Inferior parietal cortex (tissue), 1 donor: ENCODE measurements at regions not wholly inside any gene's neighbourhood (a gene's known extent, or its start where the extent isn't known, plus 50 kb on each side); places are given as distances from the start of the nearest gene placed in this dataset.

Source experiments
- DNase-seq: peaks from one replicate; pipeline ENCODE4 v3.0.0-alpha.2; 2016; ENCODE audit errors: extremely low spot score

DNA sequence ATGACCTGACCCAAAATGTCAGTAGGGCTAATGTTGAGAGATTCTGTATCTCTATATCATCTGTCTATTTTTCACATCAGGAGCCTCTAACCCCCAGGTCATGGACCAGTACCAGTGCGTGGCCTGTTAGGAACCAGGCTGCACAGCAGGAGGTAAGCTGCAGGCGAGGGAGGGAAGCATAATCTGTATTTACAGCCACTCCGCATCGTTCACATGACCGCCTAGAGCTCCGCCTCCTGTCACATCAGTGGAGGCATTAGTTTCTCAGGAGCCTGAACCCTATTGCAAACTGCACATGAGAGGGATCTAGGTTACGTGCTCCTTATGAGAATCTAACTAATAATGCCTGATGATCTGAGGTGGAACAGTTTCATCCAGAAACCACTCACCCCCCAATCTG lies 180.6 kb downstream of the RDH14 start:
- DNase-seq: no peak

GRCh38 chr2:18378020-18378653 lies 182.3 kb downstream of the RDH14 start:
- peak; percentile 73 for DNase-seq

- no peak for DNase-seq
Observed at GRCh38 chr2:18376936-18377335, 183.5 kb downstream of the RDH14 start.

GRCh38 chr2:18373664-18374063 lies 186.8 kb downstream of the RDH14 start:
- no peak for DNase-seq

DNA sequence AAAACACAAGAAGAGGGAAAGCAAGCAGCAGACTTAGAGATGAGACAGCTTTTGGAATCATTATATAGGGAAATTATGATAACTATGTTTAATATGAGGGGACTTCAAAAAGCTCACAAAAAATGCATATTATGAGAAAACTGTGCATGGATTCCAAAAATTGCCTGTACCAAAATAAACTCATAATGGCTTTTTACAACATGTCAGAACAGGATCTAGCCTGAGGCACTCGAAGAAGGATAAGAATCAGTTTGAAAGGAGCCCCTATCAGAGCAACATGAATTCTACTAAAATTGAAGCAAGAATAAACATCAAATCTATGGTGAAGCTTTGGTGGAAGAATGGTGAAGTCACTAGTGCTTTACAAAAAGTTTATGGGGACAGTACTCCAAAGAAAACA lies 187.4 kb downstream of the RDH14 start:
- no peak for DNase-seq

GRCh38 chr2:18372641-18373040 lies 187.8 kb downstream of the RDH14 start:
- DNase-seq: no peak

GRCh38 chr2:18369760-18370159 lies 190.7 kb downstream of the RDH14 start:
- DNase-seq: no peak

DNA sequence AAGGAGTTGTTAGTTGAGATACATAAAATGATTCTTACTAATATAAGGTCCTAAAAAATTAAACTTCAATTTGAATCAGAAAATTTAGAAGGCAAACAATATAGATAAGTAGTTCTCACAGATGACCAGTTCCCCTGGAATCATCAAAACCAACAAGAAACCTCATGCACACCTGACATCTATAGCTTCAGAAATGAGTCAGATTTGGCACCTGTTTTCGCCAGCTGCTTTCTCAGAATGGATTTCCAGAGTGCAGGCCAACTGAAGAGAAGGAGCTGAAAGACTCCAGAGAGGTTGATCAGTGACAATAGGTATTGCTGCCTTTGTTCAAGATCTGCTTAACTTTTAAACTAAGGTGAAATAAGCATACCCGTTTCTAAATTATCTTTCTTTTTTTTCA lies 192.4 kb downstream of the RDH14 start:
- no peak for DNase-seq

GRCh38 chr2:18365342-18365741 lies 195.1 kb downstream of the RDH14 start:
- no peak for DNase-seq

- no peak for DNase-seq
Observed at GRCh38 chr2:18363348-18363747, 197.1 kb downstream of the RDH14 start.

GRCh38 chr2:18362696-18363095 lies 197.8 kb downstream of the RDH14 start:
- no peak for DNase-seq

- no peak for DNase-seq
Observed at GRCh38 chr2:18357537-18357936, 202.9 kb downstream of the RDH14 start.

GRCh38 chr2:18356676-18357075 lies 203.8 kb downstream of the RDH14 start:
- DNase-seq: no peak

GRCh38 chr2:18349421-18349820 lies 211.0 kb downstream of the RDH14 start:
- DNase-seq: no peak

GRCh38 chr2:18346874-18347273 lies 213.6 kb downstream of the RDH14 start:
- DNase-seq: no peak

DNA sequence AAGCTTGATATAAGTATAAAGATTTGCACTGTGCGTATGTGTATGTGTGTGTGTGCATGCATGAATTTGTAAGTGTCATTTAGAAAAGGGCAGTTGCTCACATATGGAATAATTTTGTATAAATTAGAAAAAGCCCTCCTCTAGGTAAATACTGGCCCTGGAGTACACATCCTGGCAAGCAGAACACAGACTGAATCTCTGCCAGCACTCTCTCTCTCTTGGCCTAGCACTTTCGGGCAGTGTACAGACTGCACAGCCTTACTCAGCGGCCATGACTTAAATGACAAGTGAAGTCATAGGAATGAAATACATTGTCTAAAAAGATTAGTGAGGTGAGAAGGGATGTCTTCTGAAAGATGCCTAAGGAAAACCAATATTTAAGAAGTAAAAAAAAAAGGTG lies 214.1 kb downstream of the RDH14 start:
- no peak for DNase-seq

DNA sequence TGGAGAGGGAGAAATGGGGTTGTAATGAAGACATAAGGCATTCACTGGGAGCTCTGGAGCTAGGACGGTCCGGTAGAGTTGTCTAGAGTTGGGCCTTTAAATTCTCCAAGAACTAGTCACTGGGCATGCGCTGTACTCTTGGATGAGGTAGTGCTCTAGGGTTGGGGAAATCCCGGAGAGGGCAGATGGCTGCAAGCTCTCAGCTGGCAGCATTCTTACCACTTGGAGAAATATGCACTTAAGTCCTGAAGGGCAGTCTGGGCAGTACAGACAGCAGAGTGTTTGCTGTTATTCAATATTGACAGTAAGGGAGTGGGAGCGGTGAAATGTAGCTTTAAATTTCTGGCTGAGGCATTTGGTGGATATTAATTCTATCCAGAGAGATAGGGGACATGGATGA lies 214.6 kb downstream of the RDH14 start:
- DNase-seq: no peak

- DNase-seq: no peak
Observed at GRCh38 chr2:18342901-18343300, 217.6 kb downstream of the RDH14 start.

DNA sequence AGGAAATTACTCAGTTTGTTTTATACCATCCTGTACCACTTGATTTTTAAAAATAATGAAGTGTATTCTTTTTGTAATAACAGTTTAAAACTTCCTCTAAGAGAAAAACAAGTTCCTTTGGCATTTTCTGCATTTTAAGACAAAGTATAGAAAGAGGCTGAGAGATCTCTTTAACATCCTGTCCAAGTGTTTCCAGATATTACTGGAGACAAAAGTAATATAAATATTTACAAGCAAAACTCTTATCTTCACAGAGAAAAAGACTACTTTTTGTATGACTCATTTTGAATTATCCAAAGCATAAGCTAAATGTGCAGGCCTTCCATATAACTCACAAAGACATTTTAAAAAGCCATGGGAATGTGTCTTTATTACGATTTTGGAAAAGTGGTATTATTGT lies 221.1 kb downstream of the RDH14 start:
- no peak for DNase-seq

GRCh38 chr2:18336975-18337374 lies 223.5 kb downstream of the RDH14 start:
- no peak for DNase-seq

DNA sequence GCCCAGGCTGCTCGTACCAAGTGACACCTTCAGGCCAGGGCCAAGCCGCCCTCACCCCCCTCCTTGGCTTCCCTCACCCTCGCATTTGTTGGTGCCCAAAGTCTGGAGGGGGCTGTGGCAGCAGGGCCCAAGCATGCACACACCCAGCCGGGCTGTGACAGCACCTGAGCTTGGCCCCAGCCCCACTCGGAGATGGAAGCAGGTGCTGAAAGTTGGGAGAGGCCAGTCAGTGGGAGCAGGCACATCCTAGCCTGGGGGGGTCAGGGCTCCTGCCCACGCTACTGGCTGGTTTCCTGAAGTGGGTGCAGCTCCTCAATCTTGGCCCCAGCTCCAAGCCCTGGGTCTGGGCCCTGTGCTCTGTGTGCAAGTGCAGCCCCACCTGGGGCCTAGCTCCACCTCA lies 228.0 kb downstream of the RDH14 start:
- no peak for DNase-seq

DNA sequence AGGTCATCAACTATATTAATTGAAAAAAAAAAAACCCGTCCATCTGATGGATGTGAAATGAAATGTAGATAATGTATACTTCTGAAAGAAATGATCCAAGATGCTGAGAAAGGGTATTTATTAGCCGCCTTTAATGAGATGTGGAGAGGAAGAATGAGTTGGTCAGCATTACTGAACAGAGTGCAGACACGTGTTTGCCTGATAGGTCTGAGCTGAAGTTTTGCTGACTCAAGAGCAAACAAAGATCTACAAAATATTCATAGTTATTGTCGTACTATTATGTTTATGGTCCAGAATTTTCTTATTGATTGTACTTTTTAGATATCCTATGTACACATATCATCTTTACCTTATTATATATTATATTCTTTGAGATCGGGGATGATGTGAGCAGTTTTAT lies 235.3 kb downstream of the RDH14 start:
- no peak for DNase-seq

- DNase-seq: no peak
Observed at GRCh38 chr2:18319987-18320386, 240.5 kb downstream of the RDH14 start.

DNA sequence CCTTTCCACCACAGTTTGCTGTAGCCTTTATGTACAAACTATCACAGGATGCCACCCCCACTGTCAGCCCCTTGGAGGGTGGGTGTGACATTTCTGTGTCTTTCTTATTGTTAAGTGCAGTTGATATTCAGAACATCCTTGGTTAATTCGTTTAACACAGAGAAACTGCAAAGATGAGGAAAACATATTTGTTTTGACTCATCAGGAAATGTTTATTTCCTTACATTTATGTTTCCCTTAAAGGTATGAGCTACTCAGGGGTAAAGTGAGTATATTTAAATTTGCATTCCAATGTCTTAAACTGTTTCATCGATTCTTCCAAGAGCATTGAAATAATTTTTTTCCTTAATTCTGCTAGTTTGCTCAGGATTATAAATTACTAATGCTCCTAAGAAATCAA lies 243.4 kb downstream of the RDH14 start:
- no peak for DNase-seq
